HFFc6 (cell line): ENCODE measurements at regions not wholly inside any gene's neighbourhood (a gene's known extent, or its start where the extent isn't known, plus 50 kb on each side); places are given as distances from the start of the nearest gene placed in this dataset.

Experiments
- DNase-seq: peaks from one replicate; pipeline ENCODE4 v3.0.0-alpha.2; 2018
- H3K27ac Mint-ChIP-seq: 2 replicates; pipeline ENCODE4 v1.8.0; 2020; ENCODE audit warnings: mild to moderate bottlenecking, mixed read lengths
- H3K27me3 Mint-ChIP-seq: 2 replicates; pipeline ENCODE4 v1.8.0; 2021; ENCODE audit warnings: mild to moderate bottlenecking, moderate library complexity, mixed read lengths; ENCODE audit not compliant: insufficient read depth
- H3K36me3 Mint-ChIP-seq: 2 replicates; pipeline ENCODE4 v1.8.0; 2021; ENCODE audit warnings: low read depth, mixed read lengths
- H3K4me1 Mint-ChIP-seq: 2 replicates; pipeline ENCODE4 v1.8.0; 2020; ENCODE audit warnings: low read depth, mixed read lengths
- H3K4me3 Mint-ChIP-seq: 2 replicates; pipeline ENCODE4 v1.8.0; 2020; ENCODE audit warnings: mild to moderate bottlenecking, moderate library complexity, mixed read lengths
- H3K9me3 Mint-ChIP-seq: 2 replicates; pipeline ENCODE4 v1.8.0; 2020; ENCODE audit warnings: mild to moderate bottlenecking, mixed read lengths
- TF ChIP-seq, protein P1 (sequence below): fragments of 200-600 bp; sonication (generic); IDR thresholded peaks from 2 replicates; pipeline ENCODE4 v1.5.0; 2021; ENCODE audit warnings: antibody characterized with exemption, mild to moderate bottlenecking

DNA sequence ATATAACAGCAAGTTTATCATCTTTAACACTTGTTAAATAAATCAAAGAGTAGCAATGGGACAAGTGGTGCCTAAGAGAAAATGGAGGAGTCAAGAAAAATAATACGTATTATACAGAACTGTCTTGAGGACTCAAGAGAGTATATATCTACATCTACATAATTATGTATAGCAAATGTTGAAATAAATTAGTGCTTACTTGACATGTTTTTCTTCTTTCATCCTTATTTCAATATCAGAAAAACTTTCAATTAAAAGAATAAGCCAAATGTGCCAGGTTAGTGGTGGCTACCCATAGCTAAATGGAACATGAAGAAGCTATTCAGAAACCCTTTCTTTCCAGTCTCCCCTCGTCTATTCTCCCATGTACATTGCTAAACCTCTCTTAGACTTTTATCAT, 267.3 kb upstream of the SPOPL start:
- TF ChIP-seq, protein P1, sequence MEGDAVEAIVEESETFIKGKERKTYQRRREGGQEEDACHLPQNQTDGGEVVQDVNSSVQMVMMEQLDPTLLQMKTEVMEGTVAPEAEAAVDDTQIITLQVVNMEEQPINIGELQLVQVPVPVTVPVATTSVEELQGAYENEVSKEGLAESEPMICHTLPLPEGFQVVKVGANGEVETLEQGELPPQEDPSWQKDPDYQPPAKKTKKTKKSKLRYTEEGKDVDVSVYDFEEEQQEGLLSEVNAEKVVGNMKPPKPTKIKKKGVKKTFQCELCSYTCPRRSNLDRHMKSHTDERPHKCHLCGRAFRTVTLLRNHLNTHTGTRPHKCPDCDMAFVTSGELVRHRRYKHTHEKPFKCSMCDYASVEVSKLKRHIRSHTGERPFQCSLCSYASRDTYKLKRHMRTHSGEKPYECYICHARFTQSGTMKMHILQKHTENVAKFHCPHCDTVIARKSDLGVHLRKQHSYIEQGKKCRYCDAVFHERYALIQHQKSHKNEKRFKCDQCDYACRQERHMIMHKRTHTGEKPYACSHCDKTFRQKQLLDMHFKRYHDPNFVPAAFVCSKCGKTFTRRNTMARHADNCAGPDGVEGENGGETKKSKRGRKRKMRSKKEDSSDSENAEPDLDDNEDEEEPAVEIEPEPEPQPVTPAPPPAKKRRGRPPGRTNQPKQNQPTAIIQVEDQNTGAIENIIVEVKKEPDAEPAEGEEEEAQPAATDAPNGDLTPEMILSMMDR: no peak
- H3K4me3 Mint-ChIP-seq: no peak overlapping the region
- H3K27me3 Mint-ChIP-seq: no peaks in the 10 kb centered on the region
- H3K9me3 Mint-ChIP-seq: no peaks in the 10 kb centered on the region
- no peaks in the 10 kb centered on the region for H3K4me1 Mint-ChIP-seq
- DNase-seq: no peak
- H3K36me3 Mint-ChIP-seq: no peaks in the 10 kb centered on the region
- no peak overlapping the region for H3K27ac Mint-ChIP-seq

DNA sequence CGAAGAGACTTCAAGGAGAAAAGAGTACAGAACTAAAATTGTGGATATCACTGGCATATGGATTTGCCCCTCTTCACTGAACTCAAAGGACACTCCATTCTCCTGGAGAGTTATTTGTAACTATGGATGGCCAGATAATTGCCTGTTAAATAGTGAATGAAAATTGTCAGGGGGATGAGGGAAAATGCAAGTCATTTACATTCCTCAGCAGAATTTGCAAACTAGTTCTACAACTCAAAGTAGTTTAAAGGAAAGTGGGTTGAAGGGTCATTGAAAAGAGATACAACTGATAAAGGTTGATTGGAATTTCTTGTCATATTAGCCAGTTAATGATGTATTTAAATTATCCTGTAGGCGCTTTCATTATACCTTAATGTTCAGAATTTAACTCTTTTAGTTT, 266.5 kb upstream of the SPOPL start:
- H3K4me1 Mint-ChIP-seq: peaks cover 4% of the 10 kb centered on the region; the same call in 1 of the 2 replicates
- no peak for DNase-seq
- no peak overlapping the region for H3K4me3 Mint-ChIP-seq
- no peaks in the 10 kb centered on the region for H3K9me3 Mint-ChIP-seq
- no peak overlapping the region for H3K27ac Mint-ChIP-seq
- no peaks in the 10 kb centered on the region for H3K27me3 Mint-ChIP-seq
- TF ChIP-seq, protein P1: no peak
- no peaks in the 10 kb centered on the region for H3K36me3 Mint-ChIP-seq

DNA sequence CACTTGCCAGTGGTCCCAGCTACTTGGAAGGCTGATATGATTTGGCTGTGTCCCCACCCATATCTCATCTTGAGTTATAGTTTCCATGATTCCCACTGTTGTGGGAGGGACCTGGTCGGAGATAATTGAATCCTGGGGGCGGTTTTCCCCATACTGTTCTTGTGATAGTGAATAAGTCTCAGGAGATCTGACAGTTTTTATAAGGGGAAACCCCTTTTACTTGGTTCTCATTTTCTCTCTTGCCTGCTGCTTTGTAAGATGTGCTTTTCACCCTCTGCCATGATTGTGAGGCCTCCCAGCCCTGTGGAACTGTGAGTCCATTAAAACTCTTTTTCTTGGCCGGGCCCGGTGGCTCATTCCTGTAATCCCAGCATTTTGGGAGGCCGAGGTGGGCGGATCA, 265.4 kb upstream of the SPOPL start:
- no peak overlapping the region for H3K4me3 Mint-ChIP-seq
- no peak overlapping the region for H3K27ac Mint-ChIP-seq

DNA sequence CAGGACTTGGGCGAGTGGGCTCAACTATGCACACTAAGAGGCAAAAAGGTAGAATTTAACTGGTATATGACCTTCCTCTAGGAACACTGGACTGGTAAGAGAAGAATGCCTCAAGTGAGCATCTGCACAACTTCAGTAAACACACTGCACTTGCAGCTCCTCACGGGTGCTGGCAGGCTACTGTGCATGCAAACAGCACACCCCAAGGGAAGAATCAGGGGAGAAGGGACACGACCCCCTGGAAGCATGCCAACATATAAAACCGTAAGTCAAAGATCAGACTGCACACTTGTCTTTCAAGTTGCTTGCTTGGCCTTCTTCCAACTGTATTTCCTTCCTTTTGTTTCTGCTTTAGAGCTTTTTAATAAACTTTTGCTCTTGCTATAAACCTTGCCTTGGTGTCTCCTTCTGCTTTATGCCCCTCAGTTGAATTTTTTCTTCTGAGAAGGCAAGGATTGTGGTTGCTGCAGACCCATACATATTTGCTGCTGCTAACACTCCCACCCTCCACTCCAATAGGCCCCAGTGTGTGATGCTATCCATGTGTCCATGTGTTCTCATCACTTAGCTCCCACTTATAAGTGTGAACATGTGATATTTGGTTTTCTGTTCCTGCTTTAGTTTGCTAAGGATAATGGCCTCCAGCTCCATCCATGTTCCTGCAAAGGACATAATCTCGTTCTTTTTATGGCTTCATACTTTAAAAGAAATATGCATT, 263.7 kb upstream of the SPOPL start:
- DNase-seq: no peak
- Mint-ChIP-seq H3K9me3 (no peaks in the 10 kb centered on the region), H3K4me3 (no peak overlapping the region), H3K36me3 (no peaks in the 10 kb centered on the region; the same call in 1 of the 2 replicates), H3K27ac (no peak overlapping the region), H3K4me1 (peaks cover 7% of the 10 kb centered on the region; the same call in 1 of the 2 replicates), H3K27me3 (no peaks in the 10 kb centered on the region)
- TF ChIP-seq, protein P1: no peak

More for the DNA sequence above, 265.4 kb upstream of the SPOPL start:
- peaks cover 7% of the 10 kb centered on the region; the same call in 1 of the 2 replicates for H3K4me1 Mint-ChIP-seq
- no peaks in the 10 kb centered on the region for H3K9me3 Mint-ChIP-seq
- H3K27me3 Mint-ChIP-seq: no peaks in the 10 kb centered on the region
- no peak for DNase-seq
- H3K36me3 Mint-ChIP-seq: no peaks in the 10 kb centered on the region
- TF ChIP-seq, protein P1: no peak

DNA sequence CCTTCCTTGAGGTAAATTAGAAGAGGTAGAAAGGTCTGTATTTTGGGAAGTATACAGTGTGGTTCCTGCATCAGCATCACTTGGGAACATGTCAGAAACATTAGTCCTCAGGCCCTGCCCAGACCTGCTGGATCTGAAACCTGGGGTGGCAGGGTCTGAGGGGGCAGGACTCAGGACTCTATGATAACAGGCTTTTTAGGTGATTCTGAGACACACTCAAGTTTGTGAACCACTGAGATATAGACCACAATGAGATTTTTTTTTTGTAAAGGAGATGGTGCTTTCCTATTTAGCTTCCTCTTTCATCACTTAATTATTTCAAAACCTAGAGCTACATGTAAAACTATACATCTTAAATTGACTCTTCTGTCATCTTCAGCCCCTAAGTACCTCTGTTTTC, 262.7 kb upstream of the SPOPL start:
- Mint-ChIP-seq H3K4me1 (peaks cover 14% of the 10 kb centered on the region), H3K4me3 (no peak overlapping the region), H3K27me3 (no peaks in the 10 kb centered on the region), H3K9me3 (no peaks in the 10 kb centered on the region), H3K27ac (no peak overlapping the region), H3K36me3 (no peaks in the 10 kb centered on the region; the same call in 1 of the 2 replicates)
- DNase-seq: no peak
- TF ChIP-seq, protein P1: no peak
